Fibroblast of the aortic adventitia (primary cell): ENCODE measurements at regions not wholly inside any gene's neighbourhood (a gene's known extent, or its start where the extent isn't known, plus 50 kb on each side); places are given as distances from the start of the nearest gene placed in this dataset.

ENCODE experiments used
- DNase-seq: peaks from one replicate; pipeline ENCODE4 v3.0.0-alpha.2; 2010; ENCODE audit warnings: low read depth
- H3K4me3 ChIP-seq: 2 replicates; pipeline ENCODE4 v1.5.1; 2011; ENCODE audit warnings: low read depth, mild to moderate bottlenecking, control low read depth, low read length, moderate library complexity
- TF ChIP-seq, protein P1 (sequence below): IDR thresholded peaks from 2 replicates; pipeline ENCODE4 v1.5.1; 2011; ENCODE audit warnings: mild to moderate bottlenecking, low read length, control low read depth, inconsistent platforms; ENCODE audit not compliant: insufficient read depth

GRCh38 chr6:19452495-19452894, 384.7 kb upstream of the ID4 start:
- no peak for DNase-seq
- TF ChIP-seq, protein P1, sequence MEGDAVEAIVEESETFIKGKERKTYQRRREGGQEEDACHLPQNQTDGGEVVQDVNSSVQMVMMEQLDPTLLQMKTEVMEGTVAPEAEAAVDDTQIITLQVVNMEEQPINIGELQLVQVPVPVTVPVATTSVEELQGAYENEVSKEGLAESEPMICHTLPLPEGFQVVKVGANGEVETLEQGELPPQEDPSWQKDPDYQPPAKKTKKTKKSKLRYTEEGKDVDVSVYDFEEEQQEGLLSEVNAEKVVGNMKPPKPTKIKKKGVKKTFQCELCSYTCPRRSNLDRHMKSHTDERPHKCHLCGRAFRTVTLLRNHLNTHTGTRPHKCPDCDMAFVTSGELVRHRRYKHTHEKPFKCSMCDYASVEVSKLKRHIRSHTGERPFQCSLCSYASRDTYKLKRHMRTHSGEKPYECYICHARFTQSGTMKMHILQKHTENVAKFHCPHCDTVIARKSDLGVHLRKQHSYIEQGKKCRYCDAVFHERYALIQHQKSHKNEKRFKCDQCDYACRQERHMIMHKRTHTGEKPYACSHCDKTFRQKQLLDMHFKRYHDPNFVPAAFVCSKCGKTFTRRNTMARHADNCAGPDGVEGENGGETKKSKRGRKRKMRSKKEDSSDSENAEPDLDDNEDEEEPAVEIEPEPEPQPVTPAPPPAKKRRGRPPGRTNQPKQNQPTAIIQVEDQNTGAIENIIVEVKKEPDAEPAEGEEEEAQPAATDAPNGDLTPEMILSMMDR: no peak
- no peak overlapping the region for H3K4me3 ChIP-seq

- no peak overlapping the region for H3K4me3 ChIP-seq
- DNase-seq: no peak
- TF ChIP-seq, protein P1: no peak
Observed at GRCh38 chr6:19454001-19454720, 383.0 kb upstream of the ID4 start.

GRCh38 chr6:19454721-19455392, 382.3 kb upstream of the ID4 start:
- no peak overlapping the region for H3K4me3 ChIP-seq
- DNase-seq: no peak
- TF ChIP-seq, protein P1: no peak

DNA sequence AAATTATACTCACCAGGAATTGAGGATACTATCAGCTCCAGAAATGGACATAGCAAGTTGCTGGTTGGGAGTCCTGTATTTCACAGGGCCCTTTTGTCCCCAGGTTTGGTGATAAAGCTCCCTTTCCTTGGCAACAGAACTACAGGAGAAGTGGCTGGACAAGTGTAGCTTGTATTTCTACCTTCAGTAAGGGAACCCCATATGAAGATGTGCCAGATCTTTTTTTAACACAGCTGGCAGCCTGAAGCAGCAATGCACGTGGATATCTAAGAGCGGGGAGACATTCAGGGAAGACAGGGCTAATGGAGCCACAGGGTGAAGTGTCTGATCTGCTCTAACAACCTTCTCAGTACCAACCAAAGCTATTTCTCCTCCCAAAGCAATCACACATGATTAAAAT, 373.9 kb upstream of the ID4 start:
- no peak overlapping the region for H3K4me3 ChIP-seq
- DNase-seq: no peak
- TF ChIP-seq, protein P1: no peak

GRCh38 chr6:19463925-19464324, 373.2 kb upstream of the ID4 start:
- TF ChIP-seq, protein P1: no peak
- DNase-seq: no peak
- no peak overlapping the region for H3K4me3 ChIP-seq

DNA sequence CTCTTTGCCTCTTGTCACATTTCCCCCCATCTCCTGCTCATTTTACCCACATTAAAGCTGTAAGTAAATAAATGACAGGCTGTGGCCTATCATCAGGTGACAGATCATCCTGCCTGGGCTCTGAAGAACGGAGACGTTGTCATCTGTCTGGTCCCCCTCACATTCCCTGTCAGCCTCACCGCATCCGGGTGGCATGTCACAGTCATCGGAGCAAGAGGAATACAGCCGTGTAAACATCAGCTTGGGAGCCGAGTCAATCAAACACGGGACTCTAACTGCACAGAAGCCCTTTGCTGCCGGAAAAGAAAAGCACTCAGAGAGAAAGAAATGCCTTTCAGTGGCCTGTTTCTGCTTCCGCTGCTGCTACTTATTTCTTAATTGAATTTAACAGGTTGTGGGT, 371.9 kb upstream of the ID4 start:
- TF ChIP-seq, protein P1: no peak
- no peak overlapping the region for H3K4me3 ChIP-seq
- DNase-seq: no peak
